ENCODE measurements at regions not wholly inside any gene's neighbourhood (a gene's known extent, or its start where the extent isn't known, plus 50 kb on each side); places are given as distances from the start of the nearest gene placed in this dataset.

GRCh38 chr2:12964904-12965539, 248.3 kb downstream of the TRIB2 start:
- H3K4me3 ChIP-seq = no peak overlapping the region
- no peak for DNase-seq
- no peaks in the 10 kb centered on the region for H3K9me3 ChIP-seq
- no peak overlapping the region for H3K27ac ChIP-seq
- H3K4me1 ChIP-seq = no peaks in the 10 kb centered on the region
- WGBS, 2 donors = 72 to 78% methylated on average over 5 of the region's 5 CpGs
- TF ChIP-seq CTCF (IDR thresholded peaks at IDR 0.05) = no peak
- ATAC-seq = no peak
- no peak for FAIRE-seq
- H3K27me3 ChIP-seq = no peaks in the 10 kb centered on the region
- H3K36me3 ChIP-seq = no peaks in the 10 kb centered on the region
- intact Hi-C loops (cut with DNase I) = no loop called here

- FAIRE-seq (no peak), DNase-seq (no peak), ATAC-seq (peak in 3 of 4 donors; percentile 39 to 77 (median 47))
- H3K4me1 ChIP-seq = no peaks in the 10 kb centered on the region
- intact Hi-C loops (cut with DNase I) = no loop called here
- no peak for TF ChIP-seq CTCF (IDR thresholded peaks at IDR 0.05)
- H3K4me3 ChIP-seq = no peak overlapping the region
- no peaks in the 10 kb centered on the region for H3K27me3 ChIP-seq
- H3K9me3 ChIP-seq = no peaks in the 10 kb centered on the region
- H3K27ac ChIP-seq = no peak overlapping the region
- no peaks in the 10 kb centered on the region for H3K36me3 ChIP-seq
These were observed 249.0 kb downstream of the TRIB2 start for GRCh38 chr2:12965540-12966269.

GRCh38 chr2:12967804-12968203, 251.1 kb downstream of the TRIB2 start:
- TF ChIP-seq CTCF (IDR thresholded peaks at IDR 0.05) = no peak
- Histone ChIP-seq H3K36me3 (no peaks in the 10 kb centered on the region), H3K4me3 (no peak overlapping the region), H3K9me3 (no peaks in the 10 kb centered on the region), H3K27ac (no peak overlapping the region), H3K4me1 (no peaks in the 10 kb centered on the region), H3K27me3 (no peaks in the 10 kb centered on the region)
- FAIRE-seq (no peak), ATAC-seq (no peak), DNase-seq (no peak)
- intact Hi-C loops (cut with DNase I) = no loop called here
- 85 to 100% methylated on average over 1 of the region's 1 CpG for WGBS, 2 donors

GRCh38 chr2:12968399-12968798, 251.7 kb downstream of the TRIB2 start:
- intact Hi-C loops (cut with DNase I) = no loop called here
- 82 to 90% methylated on average over 3 of the region's 3 CpGs for WGBS, 2 donors
- H3K27ac ChIP-seq = no peak overlapping the region
- TF ChIP-seq CTCF (IDR thresholded peaks at IDR 0.05) = no peak
- H3K27me3 ChIP-seq = no peaks in the 10 kb centered on the region
- H3K36me3 ChIP-seq = no peaks in the 10 kb centered on the region
- no peak for FAIRE-seq
- H3K4me1 ChIP-seq = no peaks in the 10 kb centered on the region
- no peaks in the 10 kb centered on the region for H3K9me3 ChIP-seq
- no peak overlapping the region for H3K4me3 ChIP-seq
- no peak for DNase-seq
- ATAC-seq = no peak

GRCh38 chr2:12970861-12971260, 254.1 kb downstream of the TRIB2 start:
- Histone ChIP-seq H3K27ac (no peak overlapping the region), H3K27me3 (no peaks in the 10 kb centered on the region), H3K36me3 (no peaks in the 10 kb centered on the region), H3K4me1 (no peaks in the 10 kb centered on the region), H3K4me3 (no peak overlapping the region), H3K9me3 (no peaks in the 10 kb centered on the region)
- no peak for TF ChIP-seq CTCF (IDR thresholded peaks at IDR 0.05)
- DNase-seq (no peak), FAIRE-seq (no peak), ATAC-seq (no peak)
- intact Hi-C loops (cut with DNase I) = no loop called here
- 71 to 76% methylated on average over 4 of the region's 4 CpGs for WGBS, 2 donors

All from pancreas (tissue), 10 donors.